HG02798 (cell line): ENCODE measurements at regions not wholly inside any gene's neighbourhood (a gene's known extent, or its start where the extent isn't known, plus 50 kb on each side); places are given as distances from the start of the nearest gene placed in this dataset.
A peak's percentile ranks its signal among the peaks of the same experiment; 100 is the strongest.
"Not testable (repeated sequence)": the region's sequence is repeated elsewhere in the genome, so short reads cannot be mapped to it uniquely, and the experiment has no call there.

Experiments used
- ATAC-seq: cut with Tn5 transposase; IDR thresholded peaks from one replicate; pipeline ENCODE4 v1.9.1; 2021; ENCODE audit warnings: mild to moderate bottlenecking; ENCODE audit not compliant: unreplicated experiment, poor library complexity

DNA sequence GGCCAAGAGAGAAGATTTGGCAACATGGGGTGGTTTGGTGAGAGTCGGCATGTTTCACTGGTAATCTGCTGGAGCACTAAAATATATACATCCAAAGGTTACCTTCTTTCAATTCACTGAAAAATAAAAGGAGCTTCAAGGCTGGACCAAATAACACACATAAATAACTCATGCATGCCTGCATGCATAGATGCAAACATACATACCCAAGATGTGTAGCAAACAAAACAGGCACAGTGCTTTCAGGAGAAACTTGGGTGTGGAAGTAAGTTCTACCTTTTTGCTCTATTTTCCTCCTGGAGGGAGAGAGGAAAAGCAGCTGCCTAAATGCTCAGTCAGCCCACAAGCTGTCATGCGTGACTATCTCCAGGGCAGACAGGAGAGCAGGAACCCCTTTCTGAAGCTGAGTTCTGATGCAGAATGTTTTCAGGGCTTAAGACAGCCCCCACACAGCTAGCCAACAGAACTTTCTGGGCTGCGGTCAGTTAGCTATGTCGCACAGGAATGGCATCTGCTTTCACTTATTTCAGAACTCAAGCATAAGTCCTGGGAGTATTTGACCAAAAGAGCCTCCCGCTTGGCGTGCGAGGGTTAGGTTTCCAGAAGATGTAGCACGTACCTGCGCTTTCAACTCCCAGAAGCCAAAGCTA, 166.2 kb downstream of the TOMM20 start:
- peak; percentile 41 for ATAC-seq

DNA sequence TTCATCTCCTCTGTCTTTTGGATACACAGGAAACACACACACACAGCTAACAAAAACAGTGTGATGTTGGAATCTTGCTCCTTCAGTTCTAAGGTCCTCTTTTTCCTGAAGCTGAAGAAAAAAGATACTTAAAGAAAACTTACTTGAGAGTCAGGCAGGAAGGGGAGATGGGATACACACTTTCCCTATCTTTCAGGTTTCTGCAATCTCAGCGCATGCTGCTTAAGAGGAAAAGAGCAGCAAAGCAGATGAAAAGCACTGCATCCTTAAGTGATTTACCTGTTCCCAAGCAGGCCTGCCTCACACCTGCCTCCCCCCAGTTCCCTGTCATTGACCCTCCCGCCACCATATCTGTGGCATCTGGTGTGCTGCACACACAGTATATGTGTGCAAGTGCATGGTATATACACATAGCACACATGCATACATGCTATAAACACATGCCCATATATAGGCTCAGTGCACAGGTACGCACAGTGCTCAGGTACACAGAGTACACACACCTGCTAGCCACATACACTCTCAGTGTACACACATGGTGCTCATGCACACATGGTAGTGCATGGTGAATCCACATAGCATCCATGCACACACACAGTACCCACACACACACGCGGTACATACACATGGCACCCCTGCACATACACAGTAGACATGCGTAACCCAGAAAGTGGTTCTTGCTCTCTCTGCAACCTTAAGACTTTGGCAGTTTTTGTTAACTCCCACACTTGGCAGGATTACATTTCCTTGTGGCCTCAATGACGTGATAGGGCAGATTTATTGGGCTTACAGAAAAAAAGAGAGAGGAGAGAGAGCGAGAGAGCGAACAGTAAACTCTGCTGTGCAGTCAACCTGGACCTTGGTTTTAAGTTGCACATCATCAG, 166.9 kb downstream of the TOMM20 start:
- no peak for ATAC-seq

DNA sequence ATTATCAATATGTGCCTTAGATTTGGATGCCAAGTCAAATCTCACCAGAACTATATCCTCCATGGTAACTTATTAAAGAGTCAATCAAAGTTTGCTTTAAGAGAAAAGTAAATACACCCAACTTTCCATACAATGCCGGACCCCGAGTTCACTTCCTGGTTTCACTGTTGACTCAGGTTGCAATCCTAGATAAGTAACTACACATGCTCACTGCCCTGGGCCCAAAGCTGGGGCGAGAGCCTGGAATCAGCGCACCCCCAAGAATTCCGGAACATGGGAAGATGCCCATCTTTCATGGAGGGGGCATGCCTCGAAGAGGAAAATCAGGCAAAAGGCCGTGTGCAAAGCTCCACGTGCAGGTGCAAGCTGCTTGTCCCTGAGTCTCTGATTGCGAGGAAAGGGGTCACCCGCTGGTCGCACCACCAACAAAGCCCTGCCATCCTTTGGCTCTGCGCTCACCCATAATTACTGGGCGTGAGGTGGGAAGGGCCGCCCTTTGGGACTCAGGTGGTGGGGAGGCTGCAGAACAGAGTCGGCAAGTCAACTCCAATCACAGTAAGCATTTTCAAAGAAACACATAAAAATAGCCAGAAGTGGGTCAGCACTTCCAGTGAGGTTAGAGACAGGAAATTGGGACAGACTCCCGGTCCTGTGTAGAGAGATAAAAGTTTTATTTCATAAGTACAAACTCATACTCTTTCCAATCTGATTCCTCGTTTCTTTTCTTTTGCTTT, 167.7 kb downstream of the TOMM20 start:
- no peak for ATAC-seq

GRCh38 chr1:234958706-234959657, 169.7 kb downstream of the TOMM20 start:
- no peak for ATAC-seq

- ATAC-seq, result no peak
Observed at GRCh38 chr1:234958066-234958705, 170.5 kb downstream of the TOMM20 start.

GRCh38 chr1:234957330-234958065, 171.1 kb downstream of the TOMM20 start:
- ATAC-seq, result no peak

GRCh38 chr1:234956821-234957329, 171.8 kb downstream of the TOMM20 start:
- no peak for ATAC-seq

- peak; percentile 32 for ATAC-seq
Observed at GRCh38 chr1:234955107-234955731, 173.4 kb downstream of the TOMM20 start.

GRCh38 chr1:234954613-234955012, 174.0 kb downstream of the TOMM20 start:
- ATAC-seq, result no peak

- ATAC-seq, result no peak
Observed at GRCh38 chr1:234953655-234954405, 174.8 kb downstream of the TOMM20 start.

DNA sequence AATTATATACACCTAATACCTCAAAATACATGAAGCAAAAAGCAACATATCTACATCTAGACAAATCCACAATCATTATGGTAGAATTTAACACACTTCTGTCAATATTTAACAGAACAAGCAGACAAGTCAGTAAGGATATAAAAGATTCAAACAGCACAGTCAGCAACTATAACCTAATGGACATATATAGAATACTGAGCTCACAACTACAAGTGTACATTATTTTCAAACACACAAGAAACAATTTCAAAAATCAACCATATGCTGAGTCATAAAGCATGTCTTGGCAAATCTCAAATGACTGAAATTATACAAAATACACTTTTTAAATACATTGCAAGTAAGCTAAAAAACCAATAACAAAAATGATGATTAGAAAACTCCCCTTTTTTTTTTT, 178.0 kb downstream of the TOMM20 start:
- ATAC-seq, result no peak

GRCh38 chr1:234949528-234949927, 179.1 kb downstream of the TOMM20 start:
- ATAC-seq, result not testable (repeated sequence)

GRCh38 chr1:234944439-234945344, 183.9 kb downstream of the TOMM20 start:
- ATAC-seq, result no peak

GRCh38 chr1:234943836-234944402, 184.7 kb downstream of the TOMM20 start:
- ATAC-seq, result no peak

- ATAC-seq, result no peak
Observed at GRCh38 chr1:234942879-234943506, 185.6 kb downstream of the TOMM20 start.

DNA sequence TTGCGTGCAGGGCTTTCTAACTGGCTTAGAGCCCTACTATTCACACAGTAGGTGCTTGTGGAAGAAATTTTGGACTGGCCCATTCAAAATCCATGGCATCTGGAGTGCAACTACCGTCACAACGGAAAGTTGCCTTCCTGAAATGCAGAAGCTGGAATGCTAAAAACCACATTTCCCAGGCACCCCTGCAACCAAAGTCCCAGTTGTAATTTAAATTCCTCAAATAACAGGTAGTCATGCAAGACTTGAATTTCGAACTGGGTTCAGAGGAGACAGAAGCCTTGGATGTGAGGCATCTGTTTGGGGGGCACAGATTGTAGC, 186.7 kb downstream of the TOMM20 start:
- ATAC-seq, result no peak
